DND-41 (cell line): ENCODE measurements at regions not wholly inside any gene's neighbourhood (a gene's known extent, or its start where the extent isn't known, plus 50 kb on each side); places are given as distances from the start of the nearest gene placed in this dataset.

ENCODE experiments used
- CTCF ChIP-seq: IDR thresholded peaks from 2 replicates; pipeline ENCODE4 v1.5.1; 2012; ENCODE audit warnings: borderline replicate concordance, low read length, moderate library complexity, mild to moderate bottlenecking; ENCODE audit not compliant: poor library complexity, severe bottlenecking; ENCODE audit errors: extremely low read depth
- EZH2 ChIP-seq: IDR thresholded peaks from 3 replicates; pipeline ENCODE4 v1.6.1; 2012; ENCODE audit warnings: borderline replicate concordance, low read depth, mild to moderate bottlenecking, moderate library complexity, low read length, inconsistent platforms; ENCODE audit not compliant: severe bottlenecking

GRCh38 chr10:78739444-78740053 lies 329.2 kb upstream of the ZMIZ1 start:
- TF ChIP-seq CTCF, result no peak
- no peak for TF ChIP-seq EZH2
